Activated CD8-positive, alpha-beta memory T cell treated with anti-CD3 and anti-CD28 coated beads, Interleukin-2, amount 50 U/mL, for 1 hour (primary cell): ENCODE measurements at regions not wholly inside any gene's neighbourhood (a gene's known extent, or its start where the extent isn't known, plus 50 kb on each side); places are given as distances from the start of the nearest gene placed in this dataset.

Experiments used
- DNase-seq: peaks from one replicate; pipeline ENCODE4 v3.0.0-alpha.2; 2020; ENCODE audit errors: extremely low read depth

DNA sequence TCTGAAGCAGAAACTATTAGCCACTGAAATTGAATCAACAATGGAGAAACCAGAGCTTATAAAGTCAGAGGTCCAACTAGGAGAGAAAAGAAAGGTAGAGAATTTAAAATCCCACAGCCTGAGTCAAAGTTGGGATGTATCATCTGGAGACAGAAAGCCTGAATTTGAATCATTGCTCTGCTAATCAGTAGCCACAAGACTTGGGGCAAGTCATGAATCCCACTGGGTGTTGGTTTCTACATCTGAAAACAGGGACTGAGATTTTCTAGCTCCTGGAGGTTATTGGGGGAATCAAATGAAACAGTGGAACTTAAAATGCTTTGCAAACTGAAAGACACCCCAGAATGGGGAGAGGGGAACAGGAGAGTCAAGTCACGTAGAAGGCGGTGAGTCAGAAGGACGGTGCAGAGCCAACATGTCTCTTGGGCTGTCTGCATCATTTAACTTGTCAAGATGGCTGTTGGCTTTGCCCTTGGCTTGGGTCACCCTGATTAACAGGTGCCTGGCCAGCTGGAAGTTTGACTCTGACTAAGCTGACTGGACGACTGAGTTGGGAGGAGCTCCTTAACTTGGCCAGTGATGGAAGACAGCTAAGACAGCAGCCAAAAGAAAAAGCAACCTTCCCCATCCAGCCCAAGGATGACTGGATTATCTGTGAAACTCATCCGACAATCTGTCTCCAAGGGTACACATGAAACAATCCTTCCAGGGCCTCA, 60.6 kb upstream of the ADRA1B start:
- no peak for DNase-seq

DNA sequence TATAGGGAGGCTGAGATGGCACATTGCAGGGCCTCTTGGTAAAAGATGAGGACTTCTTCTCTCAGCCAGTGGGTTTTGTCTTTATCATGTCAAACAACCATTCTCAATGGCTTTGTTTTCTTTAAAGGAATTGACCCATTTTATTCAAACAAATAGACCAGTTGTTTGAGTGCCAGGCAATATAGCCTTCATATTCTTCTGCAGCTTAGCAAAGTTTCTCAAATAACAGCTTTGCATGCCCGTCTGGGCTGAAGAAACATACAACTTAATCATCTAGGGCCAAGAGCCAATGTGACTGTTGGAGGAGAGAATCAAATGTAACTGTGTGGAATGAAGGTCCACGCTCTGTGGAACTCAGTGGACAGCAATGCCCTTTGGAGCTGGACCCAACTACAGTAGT, 57.4 kb upstream of the ADRA1B start:
- no peak for DNase-seq

DNA sequence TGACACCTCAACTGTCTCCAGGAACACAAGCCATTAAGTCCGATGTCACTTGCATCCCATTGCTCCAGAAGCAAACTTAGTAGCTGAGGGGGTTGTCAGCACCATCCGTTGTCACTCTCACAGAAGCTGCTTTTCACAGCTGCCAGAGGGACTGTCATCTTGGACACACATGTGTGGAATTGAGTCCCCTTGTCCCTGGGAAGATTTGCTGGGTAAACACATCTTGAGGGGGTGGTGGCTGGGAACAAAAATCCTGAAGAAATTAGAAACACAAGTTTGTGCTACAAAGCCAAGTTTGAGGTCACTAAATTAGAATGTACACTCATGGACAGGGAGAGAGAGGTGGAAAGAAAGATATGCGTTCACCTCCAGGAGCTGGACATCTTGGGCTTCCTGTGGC, 55.2 kb upstream of the ADRA1B start:
- no peak for DNase-seq

DNA sequence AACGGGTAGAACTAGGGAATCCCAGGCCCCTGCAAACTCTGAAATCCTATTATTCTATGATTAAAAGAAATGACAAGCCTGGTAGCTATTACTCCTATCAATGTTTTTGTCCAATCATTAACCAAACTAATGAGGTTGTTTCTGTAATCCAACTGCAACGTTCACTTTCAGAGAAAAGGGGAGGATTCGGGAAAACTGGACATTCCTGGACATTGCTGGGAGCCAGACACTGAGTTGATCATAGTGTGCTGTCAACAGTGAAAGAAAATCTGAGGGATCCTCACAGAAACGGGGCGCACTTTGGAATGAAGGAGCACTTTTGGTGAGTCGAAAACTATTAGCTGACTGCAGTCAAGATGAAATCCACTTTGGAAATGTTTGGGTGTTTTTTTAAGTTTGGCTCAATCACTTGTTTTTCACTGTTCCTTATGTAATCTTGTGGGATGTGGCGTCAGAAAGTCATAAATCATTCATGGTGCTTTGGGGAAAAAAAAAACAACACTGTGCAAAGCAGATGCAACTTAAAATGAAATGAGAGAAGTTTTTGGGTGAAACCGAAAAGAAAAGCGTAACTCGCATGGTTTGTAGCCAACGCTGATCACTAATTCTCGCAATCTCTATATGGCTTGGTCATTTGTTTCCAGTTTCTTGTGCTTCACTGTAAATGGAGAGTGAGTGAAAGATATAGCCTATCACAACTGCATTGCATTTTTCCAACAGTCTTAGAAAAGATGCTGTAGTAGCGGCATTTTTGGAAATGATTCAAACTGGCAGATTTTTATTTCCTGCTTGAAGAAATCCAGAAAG, 51.2 kb upstream of the ADRA1B start:
- DNase-seq = no peak

DNA sequence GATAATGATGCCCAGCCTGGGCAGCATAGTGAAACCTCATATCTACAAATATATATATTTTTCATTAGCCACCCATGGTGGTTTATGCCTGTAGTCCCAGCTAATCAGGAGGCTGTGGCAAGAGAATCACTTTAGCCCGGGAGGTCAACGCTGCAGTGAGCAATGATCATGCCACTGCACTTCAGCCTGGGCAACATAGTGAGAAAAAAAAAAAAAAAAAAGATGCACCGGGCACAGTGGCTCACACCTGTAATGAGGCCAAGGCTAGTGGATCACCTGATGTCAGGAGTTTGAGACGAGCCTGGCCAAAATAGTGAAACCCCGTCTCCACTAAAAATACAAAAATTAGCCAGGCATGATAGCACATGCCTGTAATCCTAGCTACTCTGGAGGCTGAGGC, 50.2 kb upstream of the ADRA1B start:
- no peak for DNase-seq
